ENCODE measurements at regions not wholly inside any gene's neighbourhood (a gene's known extent, or its start where the extent isn't known, plus 50 kb on each side); places are given as distances from the start of the nearest gene placed in this dataset.

- no peak overlapping the region for H3K4me3 Mint-ChIP-seq
Measured at GRCh38 chr3:25036633-25037032, 391.4 kb upstream of the RARB start.

GRCh38 chr3:25037049-25037547 lies 391.0 kb upstream of the RARB start:
- peaks cover 2% of the 10 kb centered on the region for H3K4me1 ChIP-seq (ENCODE audit: control insufficient read depth, insufficient read depth, low read length)
- 93% methylated on average over 4 to 6 of the region's 6 CpGs for WGBS, 2 experiments (ENCODE audit: insufficient coverage in 1 of 2, insufficient read length in 1 of 2)
- H3K9ac ChIP-seq (ENCODE audit: extremely low read depth, low read length, poor library complexity, severe bottlenecking), result no peak overlapping the region
- no peak for TF ChIP-seq CTCF (conservative IDR thresholded peaks at IDR 0.05)
- H3K27ac ChIP-seq (ENCODE audit: low read depth, low read length), result no peak overlapping the region
- DNase-seq, result no peak
- peaks cover 5% of the 10 kb centered on the region for H3K27me3 Mint-ChIP-seq (ENCODE audit: insufficient read depth)
- H3K27ac Mint-ChIP-seq, result no peak overlapping the region
- no peaks in the 10 kb centered on the region for H3K36me3 ChIP-seq (ENCODE audit: control insufficient read depth, insufficient read depth, low read length)
- H3K4me3 Mint-ChIP-seq, result no peak overlapping the region
- H3K36me3 Mint-ChIP-seq (ENCODE audit: low read depth), result no peaks in the 10 kb centered on the region
- H3K4me3 ChIP-seq (ENCODE audit: low read length), result no peak overlapping the region
- H3K9me3 Mint-ChIP-seq, result no peaks in the 10 kb centered on the region
- H3K4me1 Mint-ChIP-seq, result no peaks in the 10 kb centered on the region
- H3K9me3 ChIP-seq (ENCODE audit: control insufficient read depth, low read length), result no peaks in the 10 kb centered on the region
- no peaks in the 10 kb centered on the region for H3K27me3 ChIP-seq (ENCODE audit: control insufficient read depth, insufficient read depth, low read length, poor library complexity, severe bottlenecking)

More at GRCh38 chr3:25036633-25037032, 391.4 kb upstream of the RARB start:
- Histone ChIP-seq H3K27ac (ENCODE audit: low read depth, low read length) (no peak overlapping the region), H3K9ac (ENCODE audit: extremely low read depth, low read length, poor library complexity, severe bottlenecking) (no peak overlapping the region), H3K36me3 (ENCODE audit: control insufficient read depth, insufficient read depth, low read length) (no peaks in the 10 kb centered on the region), H3K4me3 (ENCODE audit: low read length) (no peak overlapping the region), H3K27me3 (ENCODE audit: control insufficient read depth, insufficient read depth, low read length, poor library complexity, severe bottlenecking) (no peaks in the 10 kb centered on the region), H3K9me3 (ENCODE audit: control insufficient read depth, low read length) (no peaks in the 10 kb centered on the region), H3K4me1 (ENCODE audit: control insufficient read depth, insufficient read depth, low read length) (peaks cover 2% of the 10 kb centered on the region)
- Mint-ChIP-seq H3K27ac (no peak overlapping the region), H3K36me3 (ENCODE audit: low read depth) (no peaks in the 10 kb centered on the region), H3K27me3 (ENCODE audit: insufficient read depth) (peaks cover 9% of the 10 kb centered on the region), H3K9me3 (no peaks in the 10 kb centered on the region), H3K4me1 (no peaks in the 10 kb centered on the region)
- DNase-seq, result no peak
- WGBS, 2 experiments (ENCODE audit: insufficient coverage in 1 of 2, insufficient read length in 1 of 2), result 91% methylated on average over 2 of the region's 2 CpGs; no CpG with 5 or more reads in 1 of the 2 experiments
- no peak for TF ChIP-seq CTCF (conservative IDR thresholded peaks at IDR 0.05)

GRCh38 chr3:25038271-25038670 lies 389.8 kb upstream of the RARB start:
- no peaks in the 10 kb centered on the region for H3K36me3 ChIP-seq (ENCODE audit: control insufficient read depth, insufficient read depth, low read length)
- H3K27ac ChIP-seq (ENCODE audit: low read depth, low read length), result no peak overlapping the region
- H3K36me3 Mint-ChIP-seq (ENCODE audit: low read depth), result no peaks in the 10 kb centered on the region
- no peaks in the 10 kb centered on the region for H3K27me3 Mint-ChIP-seq (ENCODE audit: insufficient read depth)
- no peaks in the 10 kb centered on the region for H3K9me3 ChIP-seq (ENCODE audit: control insufficient read depth, low read length)
- no peak overlapping the region for H3K4me3 ChIP-seq (ENCODE audit: low read length)
- no peak overlapping the region for H3K27ac Mint-ChIP-seq
- no peak overlapping the region for H3K9ac ChIP-seq (ENCODE audit: extremely low read depth, low read length, poor library complexity, severe bottlenecking)
- no peak for DNase-seq
- H3K9me3 Mint-ChIP-seq, result no peaks in the 10 kb centered on the region
- H3K4me1 Mint-ChIP-seq, result no peaks in the 10 kb centered on the region
- H3K4me3 Mint-ChIP-seq, result no peak overlapping the region
- H3K27me3 ChIP-seq (ENCODE audit: control insufficient read depth, insufficient read depth, low read length, poor library complexity, severe bottlenecking), result no peaks in the 10 kb centered on the region
- TF ChIP-seq CTCF (conservative IDR thresholded peaks at IDR 0.05), result no peak
- peaks cover 2% of the 10 kb centered on the region for H3K4me1 ChIP-seq (ENCODE audit: control insufficient read depth, insufficient read depth, low read length)

Measured in endodermal cell (in vitro differentiated cells).